ENCODE measurements at regions not wholly inside any gene's neighbourhood (a gene's known extent, or its start where the extent isn't known, plus 50 kb on each side); places are given as distances from the start of the nearest gene placed in this dataset.
"Not testable (repeated sequence)": the region's sequence is repeated elsewhere in the genome, so short reads cannot be mapped to it uniquely, and the experiment has no call there.

DNA sequence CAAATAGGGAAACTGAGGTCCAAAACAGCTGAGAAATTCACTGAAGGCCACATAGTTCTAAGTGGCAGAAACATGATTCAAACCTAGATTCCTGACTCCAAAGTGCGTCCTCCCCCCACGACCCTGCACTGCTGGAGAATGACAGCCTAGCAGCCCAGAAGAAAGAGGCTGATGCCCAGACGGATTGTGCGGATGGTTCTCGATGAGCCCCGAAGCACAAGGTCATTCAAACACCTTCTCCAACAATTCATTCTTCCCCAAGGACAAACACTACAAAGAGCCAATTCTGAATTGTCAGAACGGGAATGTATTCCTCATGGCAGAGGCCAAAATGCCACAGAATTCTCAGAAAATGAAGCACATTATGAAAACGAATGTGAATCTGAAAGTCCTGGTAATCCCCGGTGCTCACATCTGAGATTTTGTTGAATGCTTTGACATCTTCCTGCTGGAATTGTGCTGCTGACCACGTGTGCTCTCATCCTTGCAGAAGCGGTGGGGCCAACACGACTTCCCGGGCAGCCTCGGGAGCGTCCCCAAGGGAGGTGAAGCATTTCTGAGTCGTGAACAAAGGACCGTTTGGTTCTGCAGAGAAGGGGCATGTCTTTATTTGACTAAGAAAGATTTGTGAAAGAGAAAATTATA lies 337.0 kb downstream of the EIPR1 start:
- no peak for DNase-seq (ENCODE audit: low spot score)
- intact Hi-C loops (cut with DNase I), result no loop called here

- intact Hi-C loops (cut with DNase I), result no loop called here
- DNase-seq (ENCODE audit: low spot score), result no peak
These were observed 337.6 kb downstream of the EIPR1 start for GRCh38 chr2:3040066-3040428.

- intact Hi-C loops (cut with DNase I), result no loop called here
- DNase-seq (ENCODE audit: low spot score), result peak; percentile 55
These were observed 338.2 kb downstream of the EIPR1 start for GRCh38 chr2:3039188-3040065.

GRCh38 chr2:3038636-3039035 lies 339.0 kb downstream of the EIPR1 start:
- intact Hi-C loops (cut with DNase I), result no loop called here
- DNase-seq (ENCODE audit: low spot score), result no peak

DNA sequence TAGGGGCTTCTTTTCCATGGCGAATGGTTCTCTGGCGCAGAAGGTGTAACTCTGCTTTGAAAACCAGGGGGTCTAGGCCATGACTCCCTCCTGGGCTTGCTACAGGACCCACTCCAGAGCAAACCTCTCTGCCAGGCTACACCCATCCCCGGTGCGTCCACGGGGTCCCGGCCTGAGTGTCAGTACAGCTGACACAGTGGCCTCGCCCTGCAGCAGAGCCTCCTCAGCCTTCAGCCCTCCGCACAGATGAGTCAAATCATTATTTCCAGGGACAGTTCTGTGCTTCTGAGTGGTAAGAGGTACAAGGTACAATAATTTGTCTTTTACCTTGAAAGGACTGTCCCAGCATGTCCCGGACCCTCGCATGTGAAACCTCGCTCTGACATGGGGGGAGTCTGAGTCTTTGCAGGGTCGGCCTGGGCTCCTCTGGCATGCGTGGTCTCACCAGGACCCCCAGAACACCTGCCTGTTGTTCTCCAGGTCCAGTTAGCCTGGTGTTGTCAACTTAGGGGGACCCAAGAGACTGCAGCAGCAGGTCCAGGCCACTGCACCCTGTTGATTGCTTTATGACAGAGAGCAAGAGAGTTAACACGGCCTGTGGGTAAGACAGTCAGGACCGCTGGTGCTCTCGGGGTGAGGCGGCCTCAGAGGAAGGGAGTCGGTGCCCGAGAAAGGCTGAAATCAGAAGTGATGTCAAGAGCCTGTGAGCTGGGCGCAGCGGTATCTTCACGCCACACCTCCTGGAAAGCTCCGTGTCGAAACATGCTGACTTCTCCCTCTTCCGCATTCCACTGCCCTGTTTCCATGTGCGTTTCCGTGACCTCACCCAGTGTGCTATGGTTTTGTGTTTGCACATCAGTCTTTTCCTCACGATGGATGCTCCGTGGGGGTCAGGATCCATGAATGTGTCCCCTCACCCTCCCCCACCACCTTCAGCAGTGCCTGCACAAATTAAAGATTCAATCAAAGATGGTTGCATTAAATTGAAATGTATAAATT lies 340.1 kb downstream of the EIPR1 start:
- intact Hi-C loops (cut with DNase I), result no loop called here
- no peak for DNase-seq (ENCODE audit: low spot score)

DNA sequence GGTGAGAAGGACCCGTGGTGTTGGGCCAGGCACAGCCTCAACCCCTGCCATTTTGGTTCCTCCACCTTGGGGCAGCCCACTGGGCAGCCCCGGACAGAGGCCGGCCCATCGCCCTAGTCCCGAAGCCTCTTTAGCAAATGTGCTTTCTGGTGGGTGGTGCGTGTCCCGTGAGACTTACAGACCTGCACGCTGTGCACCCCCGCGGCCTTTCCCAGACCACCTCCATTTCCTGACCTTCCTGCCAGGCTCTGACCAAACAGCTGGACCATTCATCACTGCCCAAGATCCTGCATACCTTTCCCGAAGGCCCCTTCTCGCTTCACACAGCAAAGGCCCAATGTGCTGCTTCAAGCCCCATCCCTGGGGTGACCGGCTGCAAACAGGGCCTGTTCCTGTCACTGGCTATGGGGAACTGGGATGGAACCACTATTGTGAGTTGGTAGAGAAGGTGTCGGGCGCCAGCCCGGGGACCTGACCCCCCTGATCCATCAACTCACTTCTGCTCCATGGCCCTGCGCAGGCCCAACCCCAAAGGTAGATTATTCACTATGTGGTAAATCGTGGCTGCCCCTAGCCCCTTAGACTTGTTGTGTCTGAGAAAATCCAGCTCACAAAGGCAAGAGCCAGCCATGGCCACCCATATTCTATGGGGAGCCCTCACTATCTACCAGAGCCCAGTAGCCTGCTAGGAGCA lies 341.0 kb downstream of the EIPR1 start:
- intact Hi-C loops (cut with DNase I), result no loop called here
- no peak for DNase-seq (ENCODE audit: low spot score)

DNA sequence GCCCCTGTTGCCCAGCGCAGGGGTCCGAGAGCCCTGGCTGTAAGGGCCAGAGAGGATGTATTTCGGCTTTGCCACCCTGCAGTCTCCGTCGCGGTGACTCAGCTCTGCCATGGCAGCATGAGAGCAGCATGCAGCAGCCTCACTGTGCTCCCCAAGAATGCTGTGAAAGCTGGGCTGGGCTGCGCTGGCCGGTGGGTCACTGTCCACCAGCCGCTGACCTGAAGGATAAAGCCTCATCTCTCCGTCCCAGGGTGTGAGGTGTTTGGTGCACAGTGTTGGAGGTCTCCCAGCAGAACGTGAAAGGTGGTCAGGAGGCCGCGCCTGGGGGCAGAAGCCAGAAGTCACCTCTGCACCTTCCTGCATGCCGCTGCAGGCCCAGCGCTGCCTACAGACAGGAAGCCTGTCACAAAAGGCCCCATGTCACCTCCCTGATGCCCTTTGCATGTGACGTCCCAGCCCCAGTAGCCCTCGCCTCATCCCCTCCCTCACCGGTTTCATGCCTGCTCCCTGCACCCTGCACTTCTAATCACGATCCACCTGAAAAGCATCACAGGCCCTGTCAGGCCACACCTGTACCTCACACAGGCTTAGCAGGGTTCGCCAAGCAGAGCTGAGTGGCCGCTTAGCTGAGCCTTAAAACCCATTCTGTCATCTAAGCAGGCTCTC lies 342.1 kb downstream of the EIPR1 start:
- intact Hi-C loops (cut with DNase I), result no loop called here
- no peak for DNase-seq (ENCODE audit: low spot score)

DNA sequence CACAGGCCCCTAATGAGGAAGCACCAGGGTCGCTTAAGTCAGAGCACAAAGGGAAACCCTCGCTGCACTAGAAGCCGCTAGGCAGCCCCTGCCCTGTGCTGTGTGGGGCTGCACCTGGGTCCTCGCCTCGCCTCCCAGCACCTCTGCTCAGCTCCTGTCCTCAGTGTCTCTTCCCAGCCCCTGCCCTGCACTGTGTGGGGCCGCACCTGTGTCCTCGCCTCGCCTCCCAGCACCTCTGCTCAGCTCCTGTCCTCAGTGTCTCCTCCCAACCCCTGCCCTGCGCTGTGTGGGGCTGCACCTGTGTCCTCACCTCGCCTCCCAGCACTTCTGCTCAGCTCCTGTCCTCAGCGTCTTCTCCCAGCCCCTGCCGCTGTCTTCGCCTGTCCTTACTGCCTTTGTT lies 342.8 kb downstream of the EIPR1 start:
- DNase-seq (ENCODE audit: low spot score), result no peak
- intact Hi-C loops (cut with DNase I), result no loop called here

- intact Hi-C loops (cut with DNase I), result no loop called here
- no peak for DNase-seq (ENCODE audit: low spot score)
These were observed 343.2 kb downstream of the EIPR1 start for GRCh38 chr2:3034396-3034795.

GRCh38 chr2:3033315-3033714 lies 344.3 kb downstream of the EIPR1 start:
- no peak for DNase-seq (ENCODE audit: low spot score)
- intact Hi-C loops (cut with DNase I), result no loop called here

DNA sequence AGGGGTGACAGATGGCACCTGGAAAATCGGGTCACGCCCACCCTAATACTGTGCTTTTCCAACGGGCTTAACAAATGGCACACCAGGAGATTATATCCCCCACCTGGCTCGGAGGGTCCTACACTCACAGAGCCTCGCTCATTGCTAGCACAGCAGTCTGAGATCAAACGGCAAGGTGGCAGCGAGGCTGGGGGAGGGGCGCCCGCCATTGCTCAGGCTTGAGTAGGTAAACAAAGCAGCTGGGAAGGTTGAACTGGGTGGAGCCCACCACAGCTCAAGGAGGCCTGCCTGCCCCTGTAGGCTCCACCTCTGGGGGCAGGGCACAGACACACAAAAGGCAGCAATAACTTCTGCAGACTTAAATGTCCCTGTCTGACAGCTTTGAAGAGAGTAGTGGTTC lies 346.8 kb downstream of the EIPR1 start:
- DNase-seq (ENCODE audit: low spot score); intact Hi-C loops (cut with DNase I): not testable (repeated sequence)

DNA sequence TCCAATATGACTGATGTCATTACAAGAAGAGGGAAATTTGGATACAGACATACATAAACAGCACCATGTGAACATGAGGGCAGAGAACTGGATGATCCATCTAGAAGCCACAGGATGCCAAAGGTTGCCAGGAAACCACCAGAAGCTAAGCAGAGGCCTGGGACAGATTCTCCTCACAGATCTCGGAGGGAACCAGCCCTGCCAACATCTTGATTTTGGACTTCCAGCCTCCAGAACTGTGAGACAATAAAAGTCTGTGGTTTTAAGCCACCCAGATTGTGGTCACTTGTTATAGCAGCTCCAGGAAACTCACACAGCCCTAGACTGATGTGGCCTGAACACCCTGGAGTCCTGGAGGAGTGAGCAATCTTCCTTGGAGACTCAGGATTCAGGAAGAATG lies 351.6 kb downstream of the EIPR1 start:
- intact Hi-C loops (cut with DNase I), result no loop called here
- DNase-seq (ENCODE audit: low spot score), result no peak

DNA sequence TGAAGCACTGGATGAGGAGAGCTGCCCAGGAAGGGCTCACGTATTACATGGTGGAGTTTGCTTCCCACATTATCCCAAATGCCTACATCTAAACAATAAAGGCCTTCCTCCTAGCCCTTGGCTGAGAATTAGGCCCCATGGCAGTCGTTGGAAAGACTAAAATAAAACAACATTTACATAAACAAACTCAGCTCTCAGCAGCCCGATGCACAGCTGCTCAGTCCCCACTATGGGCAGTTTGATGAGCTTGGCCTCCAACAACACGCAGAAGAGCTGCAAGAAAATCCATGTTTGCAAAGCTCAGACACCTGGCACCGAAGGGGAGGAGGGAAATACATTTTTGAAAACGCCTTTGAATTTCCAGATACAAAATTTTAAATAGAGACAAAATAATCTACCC lies 352.4 kb downstream of the EIPR1 start:
- no peak for DNase-seq (ENCODE audit: low spot score)
- intact Hi-C loops (cut with DNase I), result no loop called here

GRCh38 chr2:3024401-3024935 lies 353.1 kb downstream of the EIPR1 start:
- no peak for DNase-seq (ENCODE audit: low spot score)
- intact Hi-C loops (cut with DNase I), result no loop called here

GRCh38 chr2:3023531-3023930 lies 354.1 kb downstream of the EIPR1 start:
- DNase-seq (ENCODE audit: low spot score), result no peak
- intact Hi-C loops (cut with DNase I), result no loop called here

- no peak for DNase-seq (ENCODE audit: low spot score)
- intact Hi-C loops (cut with DNase I), result no loop called here
These were observed 354.7 kb downstream of the EIPR1 start for GRCh38 chr2:3022841-3023372.

GRCh38 chr2:3021720-3022119 lies 355.9 kb downstream of the EIPR1 start:
- intact Hi-C loops (cut with DNase I), result no loop called here
- DNase-seq (ENCODE audit: low spot score), result no peak

DNA sequence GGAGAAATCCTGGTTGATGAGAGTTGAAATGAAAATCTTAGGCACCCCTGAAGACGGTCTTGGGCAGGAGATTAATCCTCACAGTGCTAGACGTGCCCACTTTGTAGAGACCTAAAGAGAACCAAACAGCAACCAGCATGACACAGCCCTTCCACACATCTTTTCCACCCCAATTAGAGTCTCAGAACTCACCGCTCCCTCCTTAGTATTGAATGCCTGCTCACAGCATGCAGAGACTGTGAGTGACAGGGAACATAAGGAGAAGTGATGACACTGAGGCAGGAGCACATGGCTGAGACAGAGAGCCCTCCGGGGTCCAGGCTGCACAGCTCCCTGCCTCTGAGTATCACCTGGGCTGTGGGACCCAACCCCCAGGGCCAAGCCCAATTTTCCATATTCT lies 367.6 kb downstream of the EIPR1 start:
- intact Hi-C loops (cut with DNase I), result no loop called here
- no peak for DNase-seq (ENCODE audit: low spot score)

GRCh38 chr2:3009483-3009882 lies 368.1 kb downstream of the EIPR1 start:
- no peak for DNase-seq (ENCODE audit: low spot score)
- intact Hi-C loops (cut with DNase I), result no loop called here

All from cardiac septum (tissue), 1 donor.